HCT116 (cell line): ENCODE measurements at regions not wholly inside any gene's neighbourhood (a gene's known extent, or its start where the extent isn't known, plus 50 kb on each side); places are given as distances from the start of the nearest gene placed in this dataset.

Source experiments
- ATAC-seq: fragments of 200-7000 bp; cut with Tn5 transposase; 2 replicates; pipeline ENCODE4 v1.9.1; 2020; ENCODE audit warnings: mild to moderate bottlenecking, moderate library complexity
- BruUV-seq: library from RNA; stranded (reverse); fragments of 400-500 nt; replicated peaks from 2 replicates; lab custom pipeline; 2021; lab: Mats Ljungman, UMichigan
- CTCF ChIA-PET: fragments of 300-600 bp; sonication (Branson Sonifier 250); formaldehyde crosslinking; loops from one replicate; lab custom pipeline; 2021; ENCODE audit warnings: antibody characterized with exemption; lab: Charles Lee
- POLR2A ChIA-PET: fragments of 300-600, 350-600 bp; sonication (Branson Sonifier 250); formaldehyde crosslinking; loops from one replicate; lab custom pipeline; 2021; ENCODE audit warnings: antibody characterized with exemption; lab: Charles Lee
- RAD21 ChIA-PET, 2 experiments: fragments of 300-600 bp; sonication (Branson Sonifier 250); formaldehyde crosslinking; loops; one replicate each; lab custom pipeline; 2023; ENCODE audit warnings: low total read pairs in 2 of 2; ENCODE audit not compliant: uncharacterized antibody in 2 of 2, unreplicated experiment in 2 of 2, low non-redundant PET in 1 of 2; lab: Charles Lee
- DNase-seq: peaks from one replicate; pipeline ENCODE4 v3.0.0-alpha.2; 2010; ENCODE audit warnings: low read depth, low spot score
- H2AFZ ChIP-seq: fragments of 200-600 bp; shearing (Covaris generic), sonication (generic); 2 replicates; pipeline ENCODE4 v1.6.1; 2017; ENCODE audit warnings: low read depth, mixed run types, mixed read lengths, antibody characterized with exemption, low read length; ENCODE audit not compliant: poor library complexity, severe bottlenecking
- H3K27ac ChIP-seq: 2 replicates; pipeline ENCODE4 v1.5.1; 2012; ENCODE audit warnings: low read depth, low read length
- H3K27me3 ChIP-seq: fragments of 200-600 bp; sonication (generic); 2 replicates; pipeline ENCODE4 v1.6.1; 2016; ENCODE audit warnings: mixed run types, low read length, mixed read lengths; ENCODE audit not compliant: insufficient read depth
- H3K36me3 ChIP-seq, 2 experiments: fragments of 200-500 bp in 1 of 2; fragments of 200-600 bp in 1 of 2; sonication (Bioruptor generic) in 1 of 2; sonication (generic) in 1 of 2; 2 replicates each; pipeline versions ENCODE4 v1.5.1 to v1.6.1; 2014 to 2016; ENCODE audit warnings: low read length in 2 of 2, inconsistent platforms in 1 of 2, mixed read lengths in 1 of 2, mixed run types in 1 of 2; ENCODE audit not compliant: insufficient read depth in 2 of 2, control insufficient read depth in 1 of 2
- H3K4me1 ChIP-seq, 2 experiments: fragments of 200-600 bp in 1 of 2; sonication (generic) in 1 of 2; 2 replicates each; pipeline versions ENCODE4 v1.5.1 to v1.6.1; 2012 to 2017; ENCODE audit warnings: low read length in 2 of 2, inconsistent platforms in 1 of 2, mild to moderate bottlenecking in 1 of 2, mixed read lengths in 1 of 2, mixed run types in 1 of 2, moderate library complexity in 1 of 2; ENCODE audit not compliant: insufficient read depth in 2 of 2, control insufficient read depth in 1 of 2
- H3K4me2 ChIP-seq: fragments of 200-600 bp; sonication (generic); 2 replicates; pipeline ENCODE4 v1.6.1; 2017; ENCODE audit warnings: mixed run types, low read length, mixed read lengths
- H3K4me3 ChIP-seq, 2 experiments: fragments of 200-600 bp in 1 of 2; sonication (generic) in 1 of 2; replicated peaks in 1 of 2; 2 replicates each; pipeline ENCODE4 v1.5.1; 2011 to 2016; ENCODE audit warnings: low read length in 2 of 2, control low read depth in 1 of 2, low read depth in 1 of 2, mild to moderate bottlenecking in 1 of 2, mixed read lengths in 1 of 2, mixed run types in 1 of 2
- H3K79me2 ChIP-seq: fragments of 200-600 bp; sonication (generic); 2 replicates; pipeline ENCODE4 v1.6.1; 2017; ENCODE audit warnings: mild to moderate bottlenecking, mixed run types, low read length, moderate library complexity, mixed read lengths; ENCODE audit not compliant: insufficient read depth
- H3K9ac ChIP-seq: fragments of 200-600 bp; sonication (generic); 2 replicates; pipeline ENCODE4 v1.6.1; 2016; ENCODE audit warnings: low read length, mixed read lengths
- H3K9me2 ChIP-seq: fragments of 200-600 bp; sonication (generic), shearing (Covaris generic); 2 replicates; pipeline ENCODE4 v1.6.1; 2017; ENCODE audit warnings: mixed run types, mild to moderate bottlenecking, moderate library complexity; ENCODE audit not compliant: insufficient read depth
- H3K9me3 ChIP-seq, 2 experiments: fragments of 200-500 bp in 1 of 2; fragments of 200-600 bp in 1 of 2; sonication (Bioruptor generic) in 1 of 2; sonication (generic) in 1 of 2; 2 replicates each; pipeline ENCODE4 v1.6.1; 2014 to 2017; ENCODE audit warnings: low read length in 2 of 2, mixed read lengths in 2 of 2, inconsistent platforms in 1 of 2, low read depth in 1 of 2, mild to moderate bottlenecking in 1 of 2, mixed run types in 1 of 2, moderate library complexity in 1 of 2; ENCODE audit not compliant: control insufficient read depth in 1 of 2, insufficient read depth in 1 of 2
- H4K20me1 ChIP-seq: fragments of 200-600 bp; sonication (generic), shearing (Covaris generic); 2 replicates; pipeline ENCODE4 v1.6.1; 2017; ENCODE audit warnings: mixed run types, mild to moderate bottlenecking, moderate library complexity; ENCODE audit not compliant: insufficient read depth
- ATF3 ChIP-seq: IDR thresholded peaks from 2 replicates; pipeline ENCODE4 v1.6.1; 2012
- CBX3 ChIP-seq: IDR thresholded peaks from 2 replicates; pipeline ENCODE4 v1.6.1; 2012; ENCODE audit warnings: low read depth
- CEBPB ChIP-seq: IDR thresholded peaks from 2 replicates; pipeline ENCODE4 v1.6.1; 2012; ENCODE audit warnings: low read depth
- CTCF ChIP-seq, 3 experiments: fragments of 200-600 bp in 1 of 3; sonication (generic) in 1 of 3; IDR thresholded peaks in 2 of 3; conservative IDR thresholded peaks in 1 of 3; 2 replicates each; pipeline ENCODE4 v1.5.1; 2012 to 2017; ENCODE audit warnings: low read depth in 2 of 3, low read length in 2 of 3, antibody characterized with exemption in 1 of 3, borderline replicate concordance in 1 of 3, control low read depth in 1 of 3, mild to moderate bottlenecking in 1 of 3, mixed read lengths in 1 of 3, mixed run types in 1 of 3, moderate library complexity in 1 of 3; ENCODE audit not compliant: insufficient read depth in 1 of 3
- EGR1 ChIP-seq: IDR thresholded peaks from 2 replicates; pipeline ENCODE4 v1.6.1; 2012; ENCODE audit warnings: low read depth
- ELF1 ChIP-seq: IDR thresholded peaks from 2 replicates; pipeline ENCODE4 v1.6.1; 2012; ENCODE audit warnings: low read depth, borderline replicate concordance
- EZH2 ChIP-seq: fragments of 200-600 bp; sonication (generic); IDR thresholded peaks from 2 replicates; pipeline ENCODE4 v1.6.1; 2017; ENCODE audit warnings: antibody characterized with exemption, mixed run types
- FOSL1 ChIP-seq: IDR thresholded peaks from 2 replicates; pipeline ENCODE4 v1.6.1; 2012; ENCODE audit warnings: low read depth
- JUND ChIP-seq: IDR thresholded peaks from 2 replicates; pipeline ENCODE4 v1.6.1; 2012
- MAX ChIP-seq: IDR thresholded peaks from 2 replicates; pipeline ENCODE4 v1.6.1; 2012
- POLR2AphosphoS5 ChIP-seq: IDR thresholded peaks from 2 replicates; pipeline ENCODE4 v1.6.1; 2011; ENCODE audit warnings: mild to moderate bottlenecking, low read depth, low read length, moderate library complexity
- RAD21 ChIP-seq: IDR thresholded peaks from 2 replicates; pipeline ENCODE4 v1.6.1; 2012; ENCODE audit warnings: low read depth, mild to moderate bottlenecking
- SRF ChIP-seq: IDR thresholded peaks from 2 replicates; pipeline ENCODE4 v1.6.1; 2012; ENCODE audit warnings: low read depth
- TCF7L2 ChIP-seq: IDR thresholded peaks from 2 replicates; pipeline ENCODE4 v1.7.0; 2011; ENCODE audit warnings: borderline replicate concordance, inconsistent platforms; ENCODE audit not compliant: insufficient read depth, insufficient read length; ENCODE audit errors: extremely low read depth
- ZFX ChIP-seq: fragments of 450-650 bp; IDR thresholded peaks from 2 replicates; pipeline ENCODE4 v1.6.1; 2017
- ZNF274 ChIP-seq: fragments of 200-500 bp; sonication (Bioruptor generic); IDR thresholded peaks from 2 replicates; pipeline ENCODE4 v1.6.1; 2014; ENCODE audit warnings: mild to moderate bottlenecking, low read depth, low read length, inconsistent platforms
- intact Hi-C: fragments of 100-400 bp; cut with micrococcal nuclease; formaldehyde crosslinking; loops from 2 replicates; pipeline ENCODE4 v1.10.0; 2022

DNA sequence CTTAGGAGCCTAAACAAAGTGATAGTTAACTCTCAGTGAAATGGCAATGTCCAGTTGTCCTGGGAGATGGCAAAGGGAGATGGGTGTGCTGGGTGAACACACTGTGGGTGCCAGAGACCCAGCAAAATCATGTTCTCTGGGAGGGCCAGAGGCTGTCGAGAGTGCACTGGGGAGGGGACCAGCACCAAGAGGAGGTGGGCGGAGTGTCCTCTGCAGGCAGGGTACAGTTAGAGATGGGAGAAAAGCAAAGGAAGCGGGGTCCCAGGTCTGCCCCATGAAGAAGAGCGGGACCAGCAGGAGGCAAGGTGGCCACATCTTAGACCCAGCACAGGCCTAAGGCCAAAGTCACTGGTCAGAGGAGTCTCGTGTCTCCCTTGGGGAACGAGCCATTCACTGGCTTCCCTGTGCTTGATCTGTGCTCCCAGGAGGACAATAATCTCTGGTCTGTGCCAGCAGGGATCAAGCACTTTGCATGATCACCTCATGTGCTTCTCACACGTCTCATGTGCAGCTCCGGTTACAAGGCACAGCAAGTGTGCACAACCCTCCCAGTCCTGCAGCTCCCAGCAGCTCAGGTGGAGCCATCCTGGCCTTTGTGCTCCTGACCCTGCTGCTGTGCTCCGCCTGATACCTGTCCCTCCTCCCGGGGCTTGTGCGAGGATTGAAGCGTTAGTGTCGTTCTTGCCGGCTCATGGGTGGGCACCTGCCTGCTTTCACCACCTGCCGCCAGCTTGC lies 100.9 kb downstream of the FAM53A start:
- H3K9me2 ChIP-seq: no peaks in the 10 kb centered on the region
- H3K4me1 ChIP-seq: peaks cover 8 to 20% of the 10 kb centered on the region in 2 experiments
- RAD21 ChIA-PET: no interaction called here
- no peaks in the 10 kb centered on the region; a peak in 1 of 4 replicates for H3K9me3 ChIP-seq
- no peaks in the 10 kb centered on the region for H3K79me2 ChIP-seq
- intact Hi-C loops: no loop called here
- no peak for TF ChIP-seq CTCF (IDR thresholded peaks at IDR 0.05 in 2 of 3, conservative IDR thresholded peaks at IDR 0.05 in 1 of 3; ENCODE audit: borderline replicate concordance in 1 of 3, insufficient read depth in 1 of 3, low read depth in 2 of 3, low read length in 2 of 3)
- no peak for TF ChIP-seq ZNF274
- no peak for TF ChIP-seq CEBPB
- TF ChIP-seq FOSL1: no peak
- no peak for TF ChIP-seq POLR2AphosphoS5
- no peaks in the 10 kb centered on the region for H4K20me1 ChIP-seq
- H3K4me2 ChIP-seq: no peak overlapping the region
- POLR2A ChIA-PET: no interaction called here
- no peaks in the 10 kb centered on the region for H3K27me3 ChIP-seq
- no peak overlapping the region for H2AFZ ChIP-seq
- no peak overlapping the region for H3K27ac ChIP-seq
- no peak for DNase-seq
- no peak for ATAC-seq
- H3K36me3 ChIP-seq: no peaks in the 10 kb centered on the region
- BruUV-seq: no TSS peak
- no peak overlapping the region for H3K9ac ChIP-seq
- H3K4me3 ChIP-seq: no peak overlapping the region
- CTCF ChIA-PET: no interaction called here

DNA sequence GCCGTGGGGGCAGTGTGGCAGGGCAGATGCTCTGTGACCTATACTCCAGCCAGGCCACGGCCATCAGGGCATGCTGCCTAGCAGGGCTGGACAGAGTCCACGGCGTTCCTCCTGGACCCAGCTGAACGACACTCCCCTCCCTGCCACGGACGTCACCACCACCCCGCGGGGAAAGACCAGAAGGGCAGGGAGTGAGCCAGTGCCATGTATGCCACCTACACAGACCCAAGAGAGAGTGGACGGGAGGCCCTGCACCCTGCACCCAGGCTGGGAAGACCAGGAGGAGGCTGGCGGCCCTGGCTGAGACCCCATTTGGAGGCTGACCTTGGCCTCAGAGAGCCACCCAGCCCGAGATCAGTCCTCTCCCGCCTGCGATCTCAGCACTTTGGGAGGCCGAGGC lies 101.9 kb downstream of the FAM53A start:
- Histone ChIP-seq H4K20me1 (no peaks in the 10 kb centered on the region), H3K9me2 (no peaks in the 10 kb centered on the region), H3K4me2 (no peak overlapping the region), H3K27me3 (no peaks in the 10 kb centered on the region), H3K4me3 (no peak overlapping the region), H3K4me1 (peaks cover 9 to 22% of the 10 kb centered on the region in 2 experiments), H3K36me3 (no peaks in the 10 kb centered on the region), H3K9me3 (no peaks in the 10 kb centered on the region), H2AFZ (no peak overlapping the region), H3K79me2 (no peaks in the 10 kb centered on the region), H3K27ac (no peak overlapping the region), H3K9ac (no peak overlapping the region)
- CTCF ChIA-PET: no interaction called here
- intact Hi-C loops: no loop called here
- POLR2A ChIA-PET: no interaction called here
- RAD21 ChIA-PET: no interaction called here
- BruUV-seq: no TSS peak
- DNase-seq (no peak), ATAC-seq (no peak)
- no peak for TF ChIP-seq ATF3
- TF ChIP-seq ZNF274: no peak
- TF ChIP-seq MAX: no peak
- no peak for TF ChIP-seq TCF7L2
- no peak for TF ChIP-seq FOSL1
- TF ChIP-seq SRF: no peak
- TF ChIP-seq EZH2: no peak
- TF ChIP-seq EGR1: no peak
- no peak for TF ChIP-seq CBX3
- no peak for TF ChIP-seq JUND
- TF ChIP-seq RAD21: no peak
- no peak for TF ChIP-seq ZFX
- no peak for TF ChIP-seq POLR2AphosphoS5
- TF ChIP-seq ELF1: no peak
- no peak for TF ChIP-seq CTCF (IDR thresholded peaks at IDR 0.05 in 2 of 3, conservative IDR thresholded peaks at IDR 0.05 in 1 of 3; ENCODE audit: borderline replicate concordance in 1 of 3, insufficient read depth in 1 of 3, low read depth in 2 of 3, low read length in 2 of 3)
